ENCODE measurements at regions not wholly inside any gene's neighbourhood (a gene's known extent, or its start where the extent isn't known, plus 50 kb on each side); places are given as distances from the start of the nearest gene placed in this dataset.

- no peak for TF ChIP-seq POLR2A (IDR thresholded peaks at IDR 0.05; ENCODE audit: low read depth)
- no peak for TF ChIP-seq EP300 (IDR thresholded peaks at IDR 0.05)
These were observed 161.7 kb downstream of the CD47 start for GRCh38 chr3:107929088-107929487.

All from esophagus muscularis mucosa (tissue), 2 donors.